C4-2B (cell line): ENCODE measurements at regions not wholly inside any gene's neighbourhood (a gene's known extent, or its start where the extent isn't known, plus 50 kb on each side); places are given as distances from the start of the nearest gene placed in this dataset.

ENCODE experiments used
- ZFX ChIP-seq: fragments of 450-650 bp; IDR thresholded peaks from 2 replicates; pipeline ENCODE4 v1.6.1; 2017
- TF ChIP-seq, protein P1 (sequence below): fragments of 450-650 bp; conservative IDR thresholded peaks from 2 replicates; pipeline ENCODE4 v1.5.1; 2017; ENCODE audit warnings: mild to moderate bottlenecking

DNA sequence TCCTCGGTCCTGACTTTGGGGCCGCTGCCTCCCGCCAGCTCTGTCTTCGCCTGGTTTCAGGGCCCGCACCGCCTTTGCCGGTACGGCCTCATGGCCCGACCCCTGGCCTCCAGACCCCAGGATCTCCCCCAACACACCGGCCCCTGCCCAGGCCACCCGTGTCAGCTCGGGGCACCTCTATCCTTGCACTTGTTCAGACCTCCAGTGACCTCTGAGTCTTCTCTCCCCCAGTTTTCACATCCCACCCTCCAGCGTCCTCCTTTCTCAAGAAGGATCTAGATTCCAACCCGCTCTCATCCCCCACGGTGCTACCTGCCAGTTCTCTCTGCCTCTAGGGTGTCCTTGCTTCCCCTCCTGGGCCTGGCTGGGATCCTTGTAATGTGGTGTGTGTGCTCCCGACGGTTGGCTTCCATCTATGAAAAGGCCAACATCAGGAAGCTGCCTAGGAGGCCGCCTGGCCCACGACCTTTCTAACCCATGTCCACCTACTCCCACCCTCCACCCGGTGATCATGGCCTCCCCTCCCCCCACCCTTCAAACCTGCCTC lies 61.1 kb downstream of the SPATA31C2 start:
- TF ChIP-seq, protein P1, sequence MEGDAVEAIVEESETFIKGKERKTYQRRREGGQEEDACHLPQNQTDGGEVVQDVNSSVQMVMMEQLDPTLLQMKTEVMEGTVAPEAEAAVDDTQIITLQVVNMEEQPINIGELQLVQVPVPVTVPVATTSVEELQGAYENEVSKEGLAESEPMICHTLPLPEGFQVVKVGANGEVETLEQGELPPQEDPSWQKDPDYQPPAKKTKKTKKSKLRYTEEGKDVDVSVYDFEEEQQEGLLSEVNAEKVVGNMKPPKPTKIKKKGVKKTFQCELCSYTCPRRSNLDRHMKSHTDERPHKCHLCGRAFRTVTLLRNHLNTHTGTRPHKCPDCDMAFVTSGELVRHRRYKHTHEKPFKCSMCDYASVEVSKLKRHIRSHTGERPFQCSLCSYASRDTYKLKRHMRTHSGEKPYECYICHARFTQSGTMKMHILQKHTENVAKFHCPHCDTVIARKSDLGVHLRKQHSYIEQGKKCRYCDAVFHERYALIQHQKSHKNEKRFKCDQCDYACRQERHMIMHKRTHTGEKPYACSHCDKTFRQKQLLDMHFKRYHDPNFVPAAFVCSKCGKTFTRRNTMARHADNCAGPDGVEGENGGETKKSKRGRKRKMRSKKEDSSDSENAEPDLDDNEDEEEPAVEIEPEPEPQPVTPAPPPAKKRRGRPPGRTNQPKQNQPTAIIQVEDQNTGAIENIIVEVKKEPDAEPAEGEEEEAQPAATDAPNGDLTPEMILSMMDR: no peak
- TF ChIP-seq ZFX: no peak
